Stomach (tissue), 8 donors: ENCODE measurements at regions not wholly inside any gene's neighbourhood (a gene's known extent, or its start where the extent isn't known, plus 50 kb on each side); places are given as distances from the start of the nearest gene placed in this dataset.

Source experiments
- DNase-seq, 2 donors: peaks; one replicate each; pipeline versions ENCODE4 v3.0.0 to v3.0.0-alpha.2; 2013 to 2019
- H3K27ac ChIP-seq, 5 donors: fragments of 200-600 bp in 4 of 5; sonication (generic) in 4 of 5; one replicate each; pipeline ENCODE4 v1.5.1; 2013 to 2019; ENCODE audit warnings: mild to moderate bottlenecking in 1 of 5, moderate library complexity in 1 of 5
- H3K27me3 ChIP-seq, 3 donors: fragments of 200-600 bp; sonication (generic); one replicate each; pipeline ENCODE4 v1.5.1; 2017 to 2019; ENCODE audit warnings: mixed run types in 1 of 3
- H3K36me3 ChIP-seq, 4 donors: fragments of 200-600 bp; sonication (generic); 1 replicate in 3 of 4; 2 replicates in 1 of 4; pipeline ENCODE4 v1.5.1; 2016 to 2019
- H3K4me1 ChIP-seq, 4 donors: fragments of 200-600 bp; sonication (generic); one replicate each; pipeline ENCODE4 v1.5.1; 2016 to 2019
- H3K4me3 ChIP-seq, 4 donors: fragments of 200-600 bp; sonication (generic) in 3 of 4; one replicate each; pipeline ENCODE4 v1.5.1; 2016 to 2019; ENCODE audit warnings: mild to moderate bottlenecking in 1 of 4
- H3K9me3 ChIP-seq, 4 donors: fragments of 200-600 bp; sonication (generic); one replicate each; pipeline ENCODE4 v1.5.1; 2016 to 2019
- EP300 ChIP-seq: sonication (generic); formaldehyde crosslinking; IDR thresholded peaks from one replicate; pipeline ENCODE4 v1.6.1; 2017; ENCODE audit warnings: antibody characterized with exemption
- POLR2A ChIP-seq, 4 donors: fragments of 450-650 bp; IDR thresholded peaks; one replicate each; pipeline ENCODE4 v1.6.1; 2016; ENCODE audit warnings: antibody characterized with exemption in 4 of 4, control low read depth in 2 of 4, mild to moderate bottlenecking in 1 of 4, moderate library complexity in 1 of 4
- POLR2AphosphoS5 ChIP-seq, 3 donors: sonication (generic); formaldehyde crosslinking; IDR thresholded peaks; one replicate each; pipeline ENCODE4 v1.6.1; 2016; ENCODE audit warnings: antibody characterized with exemption in 3 of 3
- WGBS, 5 donors: extraction: QIAGEN DNeasy Blood & Tissue Kit in 3 of 5; methylation state at CpG; one replicate each; pipeline versions ENCODE4 v1.1.5 to v1.1.7; 2013 to 2018; 5-methylcytosine and 5-hydroxymethylcytosine counted together
- intact Hi-C: fragments of 100-400 bp; cut with DNase I; formaldehyde crosslinking; loops from one replicate; pipeline ENCODE4 v1.15.1; 2023; ENCODE audit warnings: low total_unique reads
- TF ChIP-seq, protein P1 (sequence below), 7 experiments: fragments of 450-650 bp in 4 of 7; fragments of 200-600 bp in 3 of 7; sonication (generic) in 3 of 7; IDR thresholded peaks; one replicate each; pipeline ENCODE4 v1.5.1; 2016 to 2019; ENCODE audit warnings: antibody characterized with exemption in 7 of 7, control low read depth in 2 of 7, mild to moderate bottlenecking in 1 of 7
- donor health status: healthy with polysubstance abuse.
- donor health status: Bipolar disorder and iron deficiency.
- donor health status: healthy.

DNA sequence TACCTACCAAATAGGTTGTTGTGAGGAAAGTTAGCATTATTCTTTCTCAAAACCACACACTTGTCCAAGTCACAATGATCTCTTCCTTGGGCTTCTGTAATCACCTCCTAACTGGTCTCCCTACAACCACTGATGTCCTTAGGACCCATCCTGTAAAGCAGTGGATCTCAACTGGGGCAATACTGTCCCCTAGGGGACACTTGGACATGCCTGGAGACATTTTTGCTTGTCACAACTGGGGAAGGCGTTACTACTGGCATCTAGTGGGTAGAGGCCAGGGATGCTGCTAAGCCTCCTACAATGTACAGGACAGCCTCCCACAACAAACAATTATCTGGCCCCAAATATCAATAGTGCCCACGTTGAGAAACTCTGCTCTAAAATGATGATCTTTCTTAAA lies 118.7 kb upstream of the AP1S2 start:
- intact Hi-C loops: no loop called here
- H3K36me3 ChIP-seq: no peaks in the 10 kb centered on the region
- DNase-seq: peak in 1 of 2 donors; percentile 33
- no peaks in the 10 kb centered on the region for H3K4me1 ChIP-seq
- 15 to 38% (median 31%) methylated on average over 2 of the region's 2 CpGs for WGBS, 5 donors
- H3K9me3 ChIP-seq: no peaks in the 10 kb centered on the region
- no peaks in the 10 kb centered on the region for H3K27me3 ChIP-seq
- no peak for TF ChIP-seq EP300
- TF ChIP-seq, protein P1, sequence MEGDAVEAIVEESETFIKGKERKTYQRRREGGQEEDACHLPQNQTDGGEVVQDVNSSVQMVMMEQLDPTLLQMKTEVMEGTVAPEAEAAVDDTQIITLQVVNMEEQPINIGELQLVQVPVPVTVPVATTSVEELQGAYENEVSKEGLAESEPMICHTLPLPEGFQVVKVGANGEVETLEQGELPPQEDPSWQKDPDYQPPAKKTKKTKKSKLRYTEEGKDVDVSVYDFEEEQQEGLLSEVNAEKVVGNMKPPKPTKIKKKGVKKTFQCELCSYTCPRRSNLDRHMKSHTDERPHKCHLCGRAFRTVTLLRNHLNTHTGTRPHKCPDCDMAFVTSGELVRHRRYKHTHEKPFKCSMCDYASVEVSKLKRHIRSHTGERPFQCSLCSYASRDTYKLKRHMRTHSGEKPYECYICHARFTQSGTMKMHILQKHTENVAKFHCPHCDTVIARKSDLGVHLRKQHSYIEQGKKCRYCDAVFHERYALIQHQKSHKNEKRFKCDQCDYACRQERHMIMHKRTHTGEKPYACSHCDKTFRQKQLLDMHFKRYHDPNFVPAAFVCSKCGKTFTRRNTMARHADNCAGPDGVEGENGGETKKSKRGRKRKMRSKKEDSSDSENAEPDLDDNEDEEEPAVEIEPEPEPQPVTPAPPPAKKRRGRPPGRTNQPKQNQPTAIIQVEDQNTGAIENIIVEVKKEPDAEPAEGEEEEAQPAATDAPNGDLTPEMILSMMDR (IDR thresholded peaks at IDR 0.05): peak in 4 of 7 experiments; percentile 12 to 24 (median 16)
- no peak overlapping the region for H3K4me3 ChIP-seq
- no peak overlapping the region for H3K27ac ChIP-seq

DNA sequence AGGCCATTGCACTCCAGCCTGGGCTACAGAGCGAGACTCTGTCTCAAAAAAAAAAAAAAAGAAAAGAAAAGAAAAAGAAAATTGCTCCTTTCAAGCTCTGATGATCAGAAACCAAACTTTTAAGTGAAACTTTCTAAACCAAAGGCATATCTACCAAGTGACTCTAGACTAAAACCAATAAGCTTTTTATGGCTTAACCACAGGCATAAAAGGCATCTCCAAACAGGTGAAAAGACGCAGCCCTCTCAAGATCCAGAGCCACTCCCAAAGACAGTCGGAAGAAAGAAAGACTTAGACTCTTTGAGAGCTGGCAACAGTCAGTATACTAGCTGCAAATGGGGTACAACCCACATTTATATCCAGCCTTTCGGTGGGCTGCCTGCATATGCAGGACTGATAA lies 117.1 kb upstream of the AP1S2 start:
- intact Hi-C loops: no loop called here
- no peaks in the 10 kb centered on the region for H3K4me1 ChIP-seq
- H3K27me3 ChIP-seq: no peaks in the 10 kb centered on the region
- H3K9me3 ChIP-seq: no peaks in the 10 kb centered on the region
- H3K36me3 ChIP-seq: no peaks in the 10 kb centered on the region
- 64 to 89% (median 71%) methylated on average over 3 to 4 of the region's 4 CpGs for WGBS, 5 donors
- DNase-seq: no peak
- H3K27ac ChIP-seq: no peak overlapping the region
- TF ChIP-seq EP300: no peak
- TF ChIP-seq POLR2AphosphoS5 (IDR thresholded peaks at IDR 0.05): no peak
- TF ChIP-seq POLR2A (IDR thresholded peaks at IDR 0.05): no peak
- TF ChIP-seq, protein P1 (IDR thresholded peaks at IDR 0.05): no peak
- no peak overlapping the region for H3K4me3 ChIP-seq

GRCh38 chrX:15963858-15964257 lies 109.2 kb upstream of the AP1S2 start:
- DNase-seq: no peak
- no peaks in the 10 kb centered on the region for H3K36me3 ChIP-seq
- TF ChIP-seq POLR2A (IDR thresholded peaks at IDR 0.05) (no peak), EP300 (no peak), POLR2AphosphoS5 (IDR thresholded peaks at IDR 0.05) (no peak)
- TF ChIP-seq, protein P1 (IDR thresholded peaks at IDR 0.05): no peak
- intact Hi-C loops: loop anchor here (10.0 kb wide), 1 partner anchor 59 kb away; no protein-coding TSS in a partner anchor
- no peak overlapping the region for H3K4me3 ChIP-seq
- WGBS, 5 donors: 79 to 100% (median 89%) methylated on average over 1 of the region's 1 CpG
- H3K9me3 ChIP-seq: no peaks in the 10 kb centered on the region
- no peaks in the 10 kb centered on the region for H3K27me3 ChIP-seq
- no peaks in the 10 kb centered on the region for H3K4me1 ChIP-seq
- H3K27ac ChIP-seq: no peak overlapping the region

GRCh38 chrX:15960237-15960636 lies 105.6 kb upstream of the AP1S2 start:
- Histone ChIP-seq H3K9me3 (no peaks in the 10 kb centered on the region), H3K27me3 (no peaks in the 10 kb centered on the region), H3K4me1 (no peaks in the 10 kb centered on the region), H3K4me3 (no peak overlapping the region), H3K36me3 (no peaks in the 10 kb centered on the region), H3K27ac (no peak overlapping the region)
- TF ChIP-seq, protein P1 (IDR thresholded peaks at IDR 0.05): no peak
- no peak for TF ChIP-seq POLR2AphosphoS5 (IDR thresholded peaks at IDR 0.05)
- TF ChIP-seq EP300: no peak
- TF ChIP-seq POLR2A (IDR thresholded peaks at IDR 0.05): no peak
- 87 to 97% (median 92%) methylated on average over 2 of the region's 2 CpGs for WGBS, 5 donors
- no peak for DNase-seq
- intact Hi-C loops: loop anchor here (10.0 kb wide), 1 partner anchor 55 kb away; no protein-coding TSS in a partner anchor
